ENCODE measurements at regions not wholly inside any gene's neighbourhood (a gene's known extent, or its start where the extent isn't known, plus 50 kb on each side); places are given as distances from the start of the nearest gene placed in this dataset.

- no peak overlapping the region for H3K4me3 ChIP-seq (ENCODE audit: low read length)
- no peaks in the 10 kb centered on the region for H3K27me3 ChIP-seq (ENCODE audit: control insufficient read depth, insufficient read depth, low read length)
- no peaks in the 10 kb centered on the region for H3K36me3 ChIP-seq (ENCODE audit: control insufficient read depth, insufficient read depth, low read length)
- DNase-seq: no peak
- peaks cover 7% of the 10 kb centered on the region for H3K9me3 ChIP-seq (ENCODE audit: control insufficient read depth, low read depth, low read length)
- peaks cover 2% of the 10 kb centered on the region for H3K4me1 ChIP-seq (ENCODE audit: control insufficient read depth, insufficient read depth, low read length)
- no peak overlapping the region for H3K27ac ChIP-seq (ENCODE audit: low read length)
Observed at GRCh38 chr4:100945789-100946188, 401.5 kb downstream of the PPP3CA start.

GRCh38 chr4:100938698-100939097 is 408.6 kb downstream of the PPP3CA start:
- no peak overlapping the region for H3K27ac ChIP-seq (ENCODE audit: low read length)
- WGBS (ENCODE audit: insufficient coverage, low lambda C conversion rate): no CpG with 5 or more reads among the region's 2 CpGs
- DNase-seq: no peak
- peaks cover 7% of the 10 kb centered on the region for H3K9me3 ChIP-seq (ENCODE audit: control insufficient read depth, low read depth, low read length)
- H3K27me3 ChIP-seq (ENCODE audit: control insufficient read depth, insufficient read depth, low read length): no peaks in the 10 kb centered on the region
- no peak overlapping the region for H3K4me3 ChIP-seq (ENCODE audit: low read length)
- no peaks in the 10 kb centered on the region for H3K4me1 ChIP-seq (ENCODE audit: control insufficient read depth, insufficient read depth, low read length)
- H3K36me3 ChIP-seq (ENCODE audit: control insufficient read depth, insufficient read depth, low read length): no peaks in the 10 kb centered on the region

DNA sequence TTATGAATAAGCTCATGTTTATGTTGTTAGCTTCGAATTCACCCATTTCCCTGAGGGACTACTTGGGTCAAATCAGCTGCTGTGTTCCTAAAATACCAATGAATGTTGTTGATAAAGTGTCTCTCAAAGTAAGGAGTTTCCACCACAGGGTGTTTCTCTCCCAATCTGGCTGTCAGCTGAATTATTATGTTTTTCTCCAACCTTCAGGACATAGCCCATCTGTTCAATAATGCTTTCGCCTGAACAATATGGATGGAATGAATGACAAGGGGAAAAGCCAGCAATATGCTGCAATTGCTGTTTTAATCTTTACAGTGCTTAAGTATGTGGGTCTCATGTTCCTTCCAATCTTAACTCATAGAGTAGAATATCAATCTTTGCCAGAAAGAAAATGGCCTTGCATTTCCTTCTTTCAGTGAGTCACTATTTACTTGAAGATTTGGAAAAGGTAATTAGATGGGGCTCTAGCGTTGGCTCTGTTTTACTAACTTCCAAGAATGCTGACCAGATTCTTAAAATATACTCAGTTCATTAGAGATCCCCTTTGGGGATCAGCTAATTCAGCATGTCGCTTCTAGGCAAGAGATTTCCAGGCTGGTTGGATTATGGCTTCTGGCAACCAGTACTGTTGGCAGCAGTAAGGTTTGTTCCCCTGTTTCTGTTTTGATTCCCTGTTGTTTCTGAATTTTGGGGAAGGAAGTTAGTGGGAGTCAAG is 410.5 kb downstream of the PPP3CA start:
- no peaks in the 10 kb centered on the region for H3K36me3 ChIP-seq (ENCODE audit: control insufficient read depth, insufficient read depth, low read length)
- H3K9me3 ChIP-seq (ENCODE audit: control insufficient read depth, low read depth, low read length): no peaks in the 10 kb centered on the region
- no peak for DNase-seq
- H3K4me3 ChIP-seq (ENCODE audit: low read length): no peak overlapping the region
- no peak overlapping the region for H3K27ac ChIP-seq (ENCODE audit: low read length)
- WGBS (ENCODE audit: insufficient coverage, low lambda C conversion rate): no CpG with 5 or more reads among the region's 4 CpGs
- H3K4me1 ChIP-seq (ENCODE audit: control insufficient read depth, insufficient read depth, low read length): no peaks in the 10 kb centered on the region
- no peaks in the 10 kb centered on the region for H3K27me3 ChIP-seq (ENCODE audit: control insufficient read depth, insufficient read depth, low read length)

GRCh38 chr4:100935090-100935489 is 412.2 kb downstream of the PPP3CA start:
- DNase-seq: no peak
- no peak overlapping the region for H3K4me3 ChIP-seq (ENCODE audit: low read length)
- no peaks in the 10 kb centered on the region for H3K27me3 ChIP-seq (ENCODE audit: control insufficient read depth, insufficient read depth, low read length)
- H3K27ac ChIP-seq (ENCODE audit: low read length): no peak overlapping the region
- WGBS (ENCODE audit: insufficient coverage, low lambda C conversion rate): no CpG with 5 or more reads among the region's 1 CpG
- no peaks in the 10 kb centered on the region for H3K36me3 ChIP-seq (ENCODE audit: control insufficient read depth, insufficient read depth, low read length)
- no peaks in the 10 kb centered on the region for H3K4me1 ChIP-seq (ENCODE audit: control insufficient read depth, insufficient read depth, low read length)
- no peaks in the 10 kb centered on the region for H3K9me3 ChIP-seq (ENCODE audit: control insufficient read depth, low read depth, low read length)

- no peaks in the 10 kb centered on the region for H3K4me1 ChIP-seq (ENCODE audit: control insufficient read depth, insufficient read depth, low read length)
- no peak overlapping the region for H3K27ac ChIP-seq (ENCODE audit: low read length)
- H3K27me3 ChIP-seq (ENCODE audit: control insufficient read depth, insufficient read depth, low read length): no peaks in the 10 kb centered on the region
- no peak overlapping the region for H3K4me3 ChIP-seq (ENCODE audit: low read length)
- 83% methylated on average over 1 of the region's 4 CpGs for WGBS (ENCODE audit: insufficient coverage, low lambda C conversion rate)
- no peaks in the 10 kb centered on the region for H3K36me3 ChIP-seq (ENCODE audit: control insufficient read depth, insufficient read depth, low read length)
- DNase-seq: no peak
- no peaks in the 10 kb centered on the region for H3K9me3 ChIP-seq (ENCODE audit: control insufficient read depth, low read depth, low read length)
Observed at GRCh38 chr4:100933628-100934027, 413.7 kb downstream of the PPP3CA start.

DNA sequence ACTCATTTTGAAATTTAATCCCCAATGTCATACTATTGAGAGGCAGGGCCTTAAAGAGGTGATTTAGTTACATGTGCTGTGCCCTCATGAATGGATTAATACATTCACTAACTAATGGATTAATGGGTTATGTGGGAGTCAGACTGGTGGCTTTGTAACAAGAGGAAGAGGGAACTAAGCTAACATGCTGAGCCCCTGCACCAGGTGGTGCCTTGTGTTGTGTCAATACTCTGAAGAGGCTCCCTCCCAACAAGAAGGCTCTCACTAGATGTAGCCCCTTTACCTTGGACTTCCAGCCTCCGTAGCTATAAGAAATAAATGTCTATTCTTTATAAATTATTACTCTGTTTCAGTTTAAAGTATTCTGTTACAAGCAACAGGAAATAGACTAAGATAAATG is 411.9 kb upstream of the EMCN start:
- no peaks in the 10 kb centered on the region for H3K4me1 ChIP-seq (ENCODE audit: control insufficient read depth, insufficient read depth, low read length)
- no CpG with 5 or more reads among the region's 1 CpG for WGBS (ENCODE audit: insufficient coverage, low lambda C conversion rate)

DNA sequence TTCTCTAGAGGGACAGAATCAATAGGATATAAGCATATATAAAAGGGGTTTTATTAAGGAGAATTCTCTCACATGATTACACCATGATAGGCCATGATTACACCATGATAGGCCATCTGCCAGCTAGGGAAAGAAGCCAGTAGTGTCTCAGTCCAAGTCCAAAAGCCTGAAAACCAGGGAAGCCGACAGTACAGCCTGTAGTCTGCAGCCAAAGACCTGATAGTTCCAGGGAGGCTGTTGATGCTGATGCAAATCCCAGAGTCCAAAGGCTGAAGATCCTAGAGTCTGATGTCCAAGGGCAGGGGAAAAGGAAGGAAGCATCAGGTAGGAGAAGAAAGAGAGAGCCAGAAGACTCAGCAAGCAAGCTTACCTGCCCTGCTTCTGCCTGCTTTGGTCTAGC is 411.3 kb upstream of the EMCN start:
- no peak for DNase-seq
- H3K27me3 ChIP-seq (ENCODE audit: control insufficient read depth, insufficient read depth, low read length): no peaks in the 10 kb centered on the region
- no peaks in the 10 kb centered on the region for H3K4me1 ChIP-seq (ENCODE audit: control insufficient read depth, insufficient read depth, low read length)
- H3K36me3 ChIP-seq (ENCODE audit: control insufficient read depth, insufficient read depth, low read length): no peaks in the 10 kb centered on the region
- no peak overlapping the region for H3K4me3 ChIP-seq (ENCODE audit: low read length)
- no peaks in the 10 kb centered on the region for H3K9me3 ChIP-seq (ENCODE audit: control insufficient read depth, low read depth, low read length)
- H3K27ac ChIP-seq (ENCODE audit: low read length): no peak overlapping the region
- WGBS (ENCODE audit: insufficient coverage, low lambda C conversion rate): no CpG with 5 or more reads among the region's 1 CpG

More for the DNA sequence above, 411.9 kb upstream of the EMCN start:
- Histone ChIP-seq H3K9me3 (ENCODE audit: control insufficient read depth, low read depth, low read length) (no peaks in the 10 kb centered on the region), H3K27ac (ENCODE audit: low read length) (no peak overlapping the region), H3K27me3 (ENCODE audit: control insufficient read depth, insufficient read depth, low read length) (no peaks in the 10 kb centered on the region), H3K4me3 (ENCODE audit: low read length) (no peak overlapping the region), H3K36me3 (ENCODE audit: control insufficient read depth, insufficient read depth, low read length) (no peaks in the 10 kb centered on the region)
- DNase-seq: no peak

DNA sequence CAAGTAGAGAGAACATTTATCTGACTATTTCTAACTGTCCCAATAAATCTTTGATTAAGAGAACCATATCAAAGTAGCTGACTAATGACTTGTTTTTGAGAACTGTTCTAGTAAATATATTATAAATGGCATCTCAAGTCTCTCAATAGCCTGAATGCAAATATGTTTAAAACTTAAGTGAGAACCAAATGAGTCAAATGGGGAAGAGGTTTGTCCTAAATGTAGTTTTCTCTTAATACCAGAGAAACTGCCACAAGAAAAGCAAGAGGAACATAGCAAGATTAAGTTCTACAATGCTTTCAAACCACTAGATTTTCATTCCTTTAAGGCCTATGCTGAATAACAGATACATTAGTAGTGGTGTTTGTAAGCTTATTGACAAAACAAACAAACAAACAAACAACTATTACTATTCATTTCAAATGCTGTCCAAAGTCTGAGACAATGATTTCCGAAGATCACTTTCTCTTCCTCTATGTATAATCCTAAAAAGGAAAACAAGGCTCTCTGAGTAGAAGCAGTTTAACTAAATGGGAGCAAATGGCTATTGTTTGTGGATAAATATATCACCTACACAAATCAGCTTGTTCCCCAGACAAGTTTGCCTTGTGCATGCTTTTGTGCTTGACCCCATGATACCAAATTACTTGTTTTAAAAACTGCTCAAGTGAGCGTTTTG is 408.4 kb upstream of the EMCN start:
- no peaks in the 10 kb centered on the region for H3K27me3 ChIP-seq (ENCODE audit: control insufficient read depth, insufficient read depth, low read length)
- H3K9me3 ChIP-seq (ENCODE audit: control insufficient read depth, low read depth, low read length): no peaks in the 10 kb centered on the region
- no peak overlapping the region for H3K27ac ChIP-seq (ENCODE audit: low read length)
- H3K36me3 ChIP-seq (ENCODE audit: control insufficient read depth, insufficient read depth, low read length): no peaks in the 10 kb centered on the region
- 81% methylated on average over 2 of the region's 2 CpGs for WGBS (ENCODE audit: insufficient coverage, low lambda C conversion rate)
- no peak for DNase-seq
- H3K4me3 ChIP-seq (ENCODE audit: low read length): no peak overlapping the region
- no peaks in the 10 kb centered on the region for H3K4me1 ChIP-seq (ENCODE audit: control insufficient read depth, insufficient read depth, low read length)

- no peaks in the 10 kb centered on the region for H3K4me1 ChIP-seq (ENCODE audit: control insufficient read depth, insufficient read depth, low read length)
- H3K27ac ChIP-seq (ENCODE audit: low read length): no peak overlapping the region
- no peak for DNase-seq
- H3K9me3 ChIP-seq (ENCODE audit: control insufficient read depth, low read depth, low read length): no peaks in the 10 kb centered on the region
- no peaks in the 10 kb centered on the region for H3K27me3 ChIP-seq (ENCODE audit: control insufficient read depth, insufficient read depth, low read length)
- H3K4me3 ChIP-seq (ENCODE audit: low read length): no peak overlapping the region
- WGBS (ENCODE audit: insufficient coverage, low lambda C conversion rate): no CpG with 5 or more reads among the region's 6 CpGs
- H3K36me3 ChIP-seq (ENCODE audit: control insufficient read depth, insufficient read depth, low read length): no peaks in the 10 kb centered on the region
Observed at GRCh38 chr4:100913685-100914084, 395.9 kb upstream of the EMCN start.

DNA sequence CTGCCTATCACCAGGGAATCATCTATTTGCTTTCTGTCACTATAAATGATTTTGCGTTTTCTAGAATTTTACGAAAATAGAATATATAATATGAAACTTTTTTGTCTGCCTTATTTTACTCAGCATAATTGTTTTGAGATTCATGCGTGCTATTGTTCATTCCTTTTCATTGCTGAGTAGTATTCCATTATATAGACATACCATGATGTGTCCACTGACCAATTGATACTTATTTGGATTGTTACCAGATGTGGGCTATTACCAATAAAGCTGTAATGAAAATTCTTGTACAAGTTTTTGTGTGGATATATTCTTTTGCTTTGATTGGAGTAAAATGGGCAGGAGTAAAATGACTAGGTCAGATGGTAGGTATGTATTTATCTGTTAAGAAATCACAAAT is 390.7 kb upstream of the EMCN start:
- H3K9me3 ChIP-seq (ENCODE audit: control insufficient read depth, low read depth, low read length): no peaks in the 10 kb centered on the region
- no peak overlapping the region for H3K27ac ChIP-seq (ENCODE audit: low read length)
- no peak for DNase-seq
- H3K36me3 ChIP-seq (ENCODE audit: control insufficient read depth, insufficient read depth, low read length): no peaks in the 10 kb centered on the region
- H3K27me3 ChIP-seq (ENCODE audit: control insufficient read depth, insufficient read depth, low read length): no peaks in the 10 kb centered on the region
- H3K4me1 ChIP-seq (ENCODE audit: control insufficient read depth, insufficient read depth, low read length): no peaks in the 10 kb centered on the region
- WGBS (ENCODE audit: insufficient coverage, low lambda C conversion rate): 92% methylated on average over 2 of the region's 3 CpGs
- no peak overlapping the region for H3K4me3 ChIP-seq (ENCODE audit: low read length)

All from large intestine (tissue), 3 donors.